ENCODE measurements at regions not wholly inside any gene's neighbourhood (a gene's known extent, or its start where the extent isn't known, plus 50 kb on each side); places are given as distances from the start of the nearest gene placed in this dataset.

GRCh38 chrX:22406201-22406737, 133.6 kb downstream of the CBLL2 start:
- H3K4me3 ChIP-seq (ENCODE audit: low read depth, poor library complexity, severe bottlenecking), result no peak overlapping the region
- intact Hi-C loops (cut with DNase I; ENCODE audit: low total_unique reads), result no loop called here
- no peak for TF ChIP-seq POLR2A (IDR thresholded peaks at IDR 0.05)
- TF ChIP-seq, protein P1, sequence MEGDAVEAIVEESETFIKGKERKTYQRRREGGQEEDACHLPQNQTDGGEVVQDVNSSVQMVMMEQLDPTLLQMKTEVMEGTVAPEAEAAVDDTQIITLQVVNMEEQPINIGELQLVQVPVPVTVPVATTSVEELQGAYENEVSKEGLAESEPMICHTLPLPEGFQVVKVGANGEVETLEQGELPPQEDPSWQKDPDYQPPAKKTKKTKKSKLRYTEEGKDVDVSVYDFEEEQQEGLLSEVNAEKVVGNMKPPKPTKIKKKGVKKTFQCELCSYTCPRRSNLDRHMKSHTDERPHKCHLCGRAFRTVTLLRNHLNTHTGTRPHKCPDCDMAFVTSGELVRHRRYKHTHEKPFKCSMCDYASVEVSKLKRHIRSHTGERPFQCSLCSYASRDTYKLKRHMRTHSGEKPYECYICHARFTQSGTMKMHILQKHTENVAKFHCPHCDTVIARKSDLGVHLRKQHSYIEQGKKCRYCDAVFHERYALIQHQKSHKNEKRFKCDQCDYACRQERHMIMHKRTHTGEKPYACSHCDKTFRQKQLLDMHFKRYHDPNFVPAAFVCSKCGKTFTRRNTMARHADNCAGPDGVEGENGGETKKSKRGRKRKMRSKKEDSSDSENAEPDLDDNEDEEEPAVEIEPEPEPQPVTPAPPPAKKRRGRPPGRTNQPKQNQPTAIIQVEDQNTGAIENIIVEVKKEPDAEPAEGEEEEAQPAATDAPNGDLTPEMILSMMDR (IDR thresholded peaks at IDR 0.05), result no peak
- 69 to 72% methylated on average over 5 of the region's 5 CpGs for WGBS, 2 donors
- DNase-seq (ENCODE audit: low spot score in 2 of 2), result no peak

DNA sequence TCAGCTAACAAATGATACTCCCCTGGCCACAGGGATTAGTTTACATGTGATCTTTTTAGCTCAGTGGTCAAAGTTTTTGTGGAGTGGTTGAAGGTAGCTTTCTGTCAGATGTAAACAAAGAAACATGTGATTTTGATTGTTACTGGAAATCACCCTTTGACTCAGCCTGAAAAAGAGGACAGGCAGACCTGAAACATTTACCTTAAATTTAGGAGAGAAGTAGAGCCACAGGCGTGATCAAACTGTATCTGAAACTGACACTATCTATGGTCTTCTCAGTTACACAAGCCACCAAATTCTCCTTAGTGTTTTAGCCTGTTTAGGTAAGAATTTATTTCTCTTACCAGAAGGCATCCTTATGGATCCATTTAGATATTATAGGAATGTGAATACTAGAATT, 136.7 kb downstream of the CBLL2 start:
- no peak for DNase-seq (ENCODE audit: low spot score in 2 of 2)
- WGBS, 2 donors, result 48 to 81% methylated on average over 1 of the region's 1 CpG
- H3K4me3 ChIP-seq (ENCODE audit: low read depth, poor library complexity, severe bottlenecking), result no peak overlapping the region
- intact Hi-C loops (cut with DNase I; ENCODE audit: low total_unique reads), result no loop called here
- no peak for TF ChIP-seq POLR2A (IDR thresholded peaks at IDR 0.05)
- TF ChIP-seq, protein P1 (IDR thresholded peaks at IDR 0.05), result no peak

DNA sequence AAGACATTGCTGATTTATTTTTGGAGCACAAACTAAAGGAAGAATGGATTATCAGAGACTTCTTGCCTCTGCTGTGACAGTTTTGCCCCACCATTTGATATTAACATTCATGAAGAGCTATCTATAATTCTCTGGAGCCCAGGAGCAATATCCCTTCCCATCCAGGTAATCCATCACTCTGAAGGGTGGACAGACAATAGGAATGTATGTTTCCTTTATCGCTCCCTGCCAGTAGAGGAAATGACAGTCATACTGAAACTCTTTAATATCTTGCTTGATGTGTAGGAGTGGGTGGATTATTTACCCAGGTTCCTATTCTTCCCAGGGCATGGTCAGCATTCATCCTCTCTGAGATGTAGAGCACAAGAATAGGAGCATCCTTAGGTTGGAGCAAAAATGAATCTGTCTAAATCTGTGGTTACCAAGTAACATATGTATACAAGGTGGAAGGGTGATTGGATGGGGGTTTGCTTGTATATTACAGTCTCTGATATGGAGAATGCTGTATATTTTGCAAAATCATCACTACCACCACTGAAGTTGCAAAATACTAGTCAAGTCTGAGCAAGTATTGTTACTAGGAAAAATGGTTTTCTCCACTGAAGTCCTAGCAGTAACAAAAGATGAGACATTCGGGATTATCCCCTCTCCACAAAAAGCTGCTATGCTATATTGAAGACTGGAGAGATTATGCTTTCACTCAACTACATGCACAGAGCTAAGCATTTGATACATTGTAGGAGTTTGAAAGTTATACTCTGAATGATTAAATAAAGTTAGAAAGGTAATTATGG, 151.6 kb downstream of the CBLL2 start:
- intact Hi-C loops (cut with DNase I; ENCODE audit: low total_unique reads), result no loop called here
- TF ChIP-seq, protein P1 (IDR thresholded peaks at IDR 0.05), result no peak
- TF ChIP-seq POLR2A (IDR thresholded peaks at IDR 0.05), result no peak
- no peak overlapping the region for H3K4me3 ChIP-seq (ENCODE audit: low read depth, poor library complexity, severe bottlenecking)
- 63 to 83% methylated on average over 2 of the region's 2 CpGs for WGBS, 2 donors
- no peak for DNase-seq (ENCODE audit: low spot score in 2 of 2)

- no peak overlapping the region for H3K4me3 ChIP-seq (ENCODE audit: low read depth, poor library complexity, severe bottlenecking)
- WGBS, 2 donors, result 52 to 55% methylated on average over 1 of the region's 1 CpG
- TF ChIP-seq, protein P1 (IDR thresholded peaks at IDR 0.05), result no peak
- TF ChIP-seq POLR2A (IDR thresholded peaks at IDR 0.05), result no peak
- intact Hi-C loops (cut with DNase I; ENCODE audit: low total_unique reads), result no loop called here
- no peak for DNase-seq (ENCODE audit: low spot score in 2 of 2)
Observed at GRCh38 chrX:22424919-22425318, 152.2 kb downstream of the CBLL2 start.

- intact Hi-C loops (cut with DNase I; ENCODE audit: low total_unique reads), result no loop called here
- no peak overlapping the region for H3K4me3 ChIP-seq (ENCODE audit: low read depth, poor library complexity, severe bottlenecking)
- 80 to 88% methylated on average over 3 of the region's 3 CpGs for WGBS, 2 donors
- no peak for TF ChIP-seq POLR2A (IDR thresholded peaks at IDR 0.05)
- TF ChIP-seq, protein P1 (IDR thresholded peaks at IDR 0.05), result no peak
- no peak for DNase-seq (ENCODE audit: low spot score in 2 of 2)
Observed at GRCh38 chrX:22429704-22430103, 157.0 kb downstream of the CBLL2 start.

All from lower leg skin (tissue), 4 donors.